PC-3 (cell line): ENCODE measurements at regions not wholly inside any gene's neighbourhood (a gene's known extent, or its start where the extent isn't known, plus 50 kb on each side); places are given as distances from the start of the nearest gene placed in this dataset.

Experiments used
- CTCF ChIP-seq: fragments of 300-600 bp; sonication (generic); conservative IDR thresholded peaks from 2 replicates; pipeline ENCODE4 v1.5.1; 2017; ENCODE audit warnings: antibody characterized with exemption, low read depth, mild to moderate bottlenecking, low read length
- EZH2 ChIP-seq: fragments of 300-600 bp; sonication (generic); IDR thresholded peaks from one replicate; pipeline ENCODE4 v1.6.1; 2017; ENCODE audit warnings: antibody characterized with exemption, mild to moderate bottlenecking, low read length; ENCODE audit not compliant: unreplicated experiment
- EZH2phosphoT487 ChIP-seq: fragments of 300-600 bp; sonication (generic); IDR thresholded peaks from 2 replicates; pipeline ENCODE4 v1.6.1; 2018; ENCODE audit warnings: mild to moderate bottlenecking, antibody characterized with exemption, low read length, borderline replicate concordance

- no peak for TF ChIP-seq CTCF
- TF ChIP-seq EZH2phosphoT487: no peak
- no peak for TF ChIP-seq EZH2
These were observed 240.4 kb downstream of the RPLP1 start for GRCh38 chr15:69693059-69693458.
